NB4 (cell line): ENCODE measurements at regions not wholly inside any gene's neighbourhood (a gene's known extent, or its start where the extent isn't known, plus 50 kb on each side); places are given as distances from the start of the nearest gene placed in this dataset.

ENCODE experiments used
- DNase-seq: peaks from one replicate; pipeline ENCODE4 v3.0.0; 2010; ENCODE audit warnings: low read depth
- H3K4me3 ChIP-seq: one replicate; pipeline ENCODE4 v1.5.1; 2011; ENCODE audit warnings: mild to moderate bottlenecking, low read depth, low read length, moderate library complexity
- CTCF ChIP-seq: IDR thresholded peaks from one replicate; pipeline ENCODE4 v1.5.1; 2012; ENCODE audit warnings: low read depth, low read length
- MAX ChIP-seq: IDR thresholded peaks from 2 replicates; pipeline ENCODE4 v1.6.1; 2011; ENCODE audit warnings: low read depth, low read length
- MYC ChIP-seq: IDR thresholded peaks from 2 replicates; pipeline ENCODE4 v1.6.1; 2011; ENCODE audit warnings: low read depth, low read length
- POLR2A ChIP-seq: IDR thresholded peaks from 2 replicates; pipeline ENCODE4 v1.6.1; 2011; ENCODE audit warnings: mild to moderate bottlenecking; ENCODE audit not compliant: insufficient read length; ENCODE audit errors: extremely low read depth

- no peak for TF ChIP-seq CTCF
- no peak for TF ChIP-seq MAX
- TF ChIP-seq MYC: no peak
- no peak for DNase-seq
- H3K4me3 ChIP-seq: no peak overlapping the region
These were observed 209.4 kb upstream of the SNX7 start for GRCh38 chr1:98452162-98452561.

- DNase-seq: no peak
- no peak overlapping the region for H3K4me3 ChIP-seq
- TF ChIP-seq CTCF (no peak), MAX (no peak), MYC (no peak), POLR2A (no peak)
These were observed 220.2 kb upstream of the SNX7 start for GRCh38 chr1:98441281-98441680.

- no peak for TF ChIP-seq MAX
- TF ChIP-seq POLR2A: no peak
- H3K4me3 ChIP-seq: no peak overlapping the region
- DNase-seq: no peak
These were observed 222.1 kb upstream of the SNX7 start for GRCh38 chr1:98439471-98439870.

GRCh38 chr1:98437540-98437939, 224.0 kb upstream of the SNX7 start:
- DNase-seq: no peak
- no peak for TF ChIP-seq MYC
- no peak for TF ChIP-seq CTCF
- TF ChIP-seq POLR2A: no peak
- no peak for TF ChIP-seq MAX
- H3K4me3 ChIP-seq: no peak overlapping the region

GRCh38 chr1:98437011-98437410, 224.5 kb upstream of the SNX7 start:
- TF ChIP-seq MYC: no peak
- no peak for TF ChIP-seq MAX
- TF ChIP-seq POLR2A: no peak
- no peak for TF ChIP-seq CTCF
- DNase-seq: no peak

GRCh38 chr1:98429965-98430443, 231.5 kb upstream of the SNX7 start:
- TF ChIP-seq CTCF (no peak), MAX (no peak), MYC (no peak), POLR2A (no peak)
- DNase-seq: no peak

More at GRCh38 chr1:98437011-98437410, 224.5 kb upstream of the SNX7 start:
- H3K4me3 ChIP-seq: no peak overlapping the region

More at GRCh38 chr1:98429965-98430443, 231.5 kb upstream of the SNX7 start:
- no peak overlapping the region for H3K4me3 ChIP-seq
